GM18868 (cell line): ENCODE measurements at regions not wholly inside any gene's neighbourhood (a gene's known extent, or its start where the extent isn't known, plus 50 kb on each side); places are given as distances from the start of the nearest gene placed in this dataset.

Source experiments
- ATAC-seq: cut with Tn5 transposase; IDR thresholded peaks from one replicate; pipeline ENCODE4 v1.9.1; 2021; ENCODE audit warnings: mild to moderate bottlenecking, moderate library complexity; ENCODE audit not compliant: unreplicated experiment

DNA sequence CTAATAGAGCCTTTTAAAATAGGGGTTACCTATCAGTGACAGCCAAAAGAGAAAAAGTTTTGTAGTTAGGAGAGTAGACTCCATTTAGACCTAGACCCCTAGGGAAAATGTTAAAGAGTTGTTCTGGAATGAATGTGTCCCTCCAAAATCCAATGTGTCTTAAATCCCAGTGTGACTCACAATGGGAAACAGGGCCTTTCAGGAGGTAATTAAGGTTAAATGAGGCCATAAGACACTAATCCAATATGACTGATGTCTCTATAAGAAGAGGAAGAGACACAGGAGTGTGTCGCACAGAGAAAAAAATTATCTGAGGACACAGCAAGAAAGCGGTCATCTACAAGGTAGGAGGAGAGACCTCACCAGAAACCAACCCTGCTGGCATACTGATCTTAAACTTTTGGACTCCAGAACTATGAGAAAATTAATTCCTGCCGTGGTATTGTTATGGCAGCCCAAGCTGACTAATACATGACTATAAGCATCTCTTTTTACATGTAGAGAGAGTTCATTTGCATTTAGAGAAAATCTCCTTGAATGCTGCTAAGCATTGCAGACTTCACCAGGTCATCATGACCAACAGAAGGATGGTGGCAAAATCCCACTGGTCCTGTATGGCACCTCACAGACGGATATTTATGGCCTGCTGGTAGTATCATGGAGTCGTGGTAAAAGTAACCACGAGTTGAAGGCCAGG is 259.6 kb upstream of the TMTC1 start:
- ATAC-seq: no peak

DNA sequence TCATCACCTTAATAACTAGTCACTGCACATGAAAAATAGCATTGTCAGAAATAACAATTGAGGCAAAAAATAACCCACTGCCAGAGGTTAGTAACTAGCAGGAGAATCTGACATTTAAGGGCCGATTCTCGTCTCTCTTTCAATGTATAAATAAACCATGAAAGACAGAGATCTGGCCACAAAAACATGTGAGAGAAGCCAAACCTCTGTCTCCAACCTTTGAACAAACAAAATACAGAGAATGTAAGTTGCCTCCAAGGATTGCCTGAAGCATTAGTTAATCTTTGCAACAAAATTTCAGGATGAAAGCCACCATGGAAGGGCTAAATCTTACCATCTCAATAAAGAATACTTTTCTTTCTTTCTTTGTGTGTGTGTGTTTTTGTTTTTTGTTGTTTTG is 257.4 kb upstream of the TMTC1 start:
- no peak for ATAC-seq

DNA sequence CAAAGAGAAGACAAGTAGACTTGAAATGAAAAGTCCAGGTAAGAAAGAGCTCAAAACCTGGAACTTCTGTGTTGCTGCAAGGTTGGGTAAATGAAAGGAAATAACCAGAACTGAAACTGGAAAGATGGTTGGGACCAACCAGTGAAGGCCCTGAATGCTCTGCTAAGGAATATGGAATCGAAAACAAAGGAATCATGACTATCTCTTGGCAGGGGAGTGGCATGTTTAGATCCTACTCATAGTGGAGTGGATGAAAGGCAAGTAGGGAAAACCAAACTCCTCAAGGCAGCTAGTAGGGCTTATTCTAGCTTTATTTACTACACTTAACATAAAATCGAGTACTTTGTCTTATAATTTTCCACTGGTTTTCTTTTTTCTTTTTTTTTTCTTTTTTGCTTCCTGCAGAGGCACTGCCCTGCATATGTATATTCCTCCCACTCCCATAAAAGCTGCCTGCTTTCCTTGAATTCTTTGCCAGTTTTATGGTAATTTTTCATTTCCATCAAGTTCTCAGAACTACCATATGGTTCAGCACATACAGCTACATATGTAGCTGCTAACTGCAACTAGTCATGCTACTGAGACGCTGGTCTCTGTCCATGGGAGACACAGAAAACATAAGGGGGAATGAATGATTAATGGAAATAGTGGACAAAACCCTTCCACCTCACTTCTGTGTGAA is 247.1 kb upstream of the TMTC1 start:
- no peak for ATAC-seq

DNA sequence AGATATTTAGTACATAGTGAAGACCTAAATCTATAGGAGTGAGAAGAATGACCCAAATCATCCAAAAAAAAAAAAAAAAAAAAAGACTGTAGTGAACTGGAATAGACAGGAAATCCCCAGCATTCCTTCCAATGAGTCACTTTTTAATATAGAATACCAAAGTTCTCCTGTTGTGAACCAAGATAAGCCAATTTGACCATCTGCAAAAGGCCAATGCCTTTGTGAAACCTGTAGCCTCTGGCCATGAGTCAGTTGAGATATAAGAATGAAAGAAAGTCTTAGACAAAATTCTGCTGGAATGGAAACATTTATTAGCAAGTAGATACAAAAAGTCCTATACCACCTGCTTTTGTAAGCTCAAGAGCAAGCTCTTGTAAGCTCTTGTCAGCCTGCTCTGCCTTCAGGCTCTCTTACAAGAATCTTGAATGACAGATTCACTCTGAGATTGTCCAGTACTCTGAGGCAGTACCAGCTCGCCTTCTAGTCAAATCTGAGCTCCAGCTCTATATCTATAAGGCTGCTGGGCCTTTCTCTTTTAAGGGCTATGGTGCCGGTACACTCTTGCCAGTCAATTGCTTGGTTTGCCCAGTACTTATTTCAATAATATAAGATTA is 243.0 kb upstream of the TMTC1 start:
- ATAC-seq: no peak

- no peak for ATAC-seq
Measured at GRCh38 chr12:30025317-30025716, 241.6 kb upstream of the TMTC1 start.

- ATAC-seq: no peak
Measured at GRCh38 chr12:30023186-30023585, 239.4 kb upstream of the TMTC1 start.

GRCh38 chr12:30021051-30021833 is 237.5 kb upstream of the TMTC1 start:
- no peak for ATAC-seq

- no peak for ATAC-seq
Measured at GRCh38 chr12:30019366-30020140, 235.8 kb upstream of the TMTC1 start.

DNA sequence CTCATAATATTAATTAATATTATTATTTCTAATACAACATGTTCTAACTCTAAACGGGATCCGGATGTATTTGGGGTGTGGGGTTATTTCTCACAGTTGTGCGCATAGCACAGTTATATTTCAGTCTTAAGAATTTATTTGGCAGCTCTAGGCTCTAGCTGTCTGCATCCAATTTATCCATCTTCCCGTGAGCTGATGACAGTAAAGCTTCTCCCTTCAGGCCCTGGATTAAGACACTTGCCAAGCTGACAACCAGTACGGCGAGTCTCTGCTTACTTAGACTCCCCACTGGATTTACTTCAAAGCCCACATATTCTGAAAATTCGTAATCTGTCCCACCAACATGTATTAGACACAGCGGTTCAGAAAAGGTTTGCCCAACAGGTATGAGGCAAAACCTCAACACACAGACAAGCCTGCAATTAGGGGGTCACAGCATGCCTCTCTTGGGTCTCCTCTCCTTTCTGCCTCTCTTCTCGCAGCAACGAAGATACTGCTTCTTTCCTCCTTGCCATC is 232.9 kb upstream of the TMTC1 start:
- ATAC-seq: no peak

DNA sequence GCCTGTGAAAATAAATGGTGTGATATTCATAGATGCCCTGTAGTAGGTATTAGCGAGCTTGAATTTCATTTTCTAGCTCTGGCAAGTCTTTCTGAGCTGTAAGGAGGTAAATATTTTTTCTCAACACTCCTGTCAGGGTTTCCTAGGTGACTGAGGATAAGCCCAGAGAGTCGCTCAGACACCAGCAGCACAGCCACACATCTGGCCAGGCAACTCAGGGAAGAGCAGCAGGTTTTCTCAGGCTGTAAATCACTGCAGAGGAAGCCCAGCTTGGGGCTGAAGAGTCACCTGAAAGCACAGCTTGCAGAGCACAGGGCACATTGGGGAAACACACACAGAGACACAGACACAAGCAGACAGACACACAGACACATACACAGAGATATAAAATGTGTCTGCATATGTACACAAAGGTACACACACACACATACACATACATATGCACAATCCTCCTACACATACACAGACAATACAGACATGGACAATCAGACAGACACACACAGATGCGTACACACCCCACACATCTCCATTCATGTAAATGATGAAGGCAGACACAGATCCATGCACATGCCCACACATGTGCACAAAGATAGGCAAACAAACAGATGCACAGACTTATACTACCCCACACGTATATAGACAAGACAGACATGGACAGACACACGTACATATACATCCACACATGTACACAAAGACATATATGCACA is 232.0 kb upstream of the TMTC1 start:
- no peak for ATAC-seq

GRCh38 chr12:30014991-30015390 is 231.2 kb upstream of the TMTC1 start:
- ATAC-seq: no peak

DNA sequence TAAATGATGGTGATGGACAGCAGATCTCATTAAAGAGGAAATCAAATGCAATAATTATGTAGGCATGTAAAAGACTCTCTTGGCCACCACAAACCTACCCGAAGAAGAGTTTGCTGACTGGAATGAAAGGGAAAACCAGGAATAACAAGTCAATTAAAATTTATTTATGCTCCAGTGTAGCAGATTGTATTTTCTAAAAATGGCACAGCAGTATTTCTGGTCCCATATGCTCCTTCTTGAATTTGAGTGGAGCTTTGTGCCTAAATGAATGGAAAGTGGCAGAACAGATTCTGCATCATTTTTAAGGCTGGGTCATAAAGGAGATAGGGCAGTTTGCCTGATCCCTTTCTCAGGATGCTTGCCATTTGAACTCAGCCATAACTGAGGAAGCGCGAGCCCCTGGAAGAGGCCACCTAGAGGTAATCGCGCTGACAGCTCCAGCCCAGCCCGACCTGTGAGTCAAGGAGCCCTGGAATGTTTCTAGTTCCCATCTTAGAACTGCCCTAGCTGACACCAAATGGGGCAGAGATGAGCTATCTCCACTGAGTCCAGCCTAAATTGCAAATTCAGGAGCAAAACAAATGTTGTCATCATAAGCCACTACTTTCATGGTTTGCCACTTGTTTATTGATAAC is 229.2 kb upstream of the TMTC1 start:
- no peak for ATAC-seq

- ATAC-seq: no peak
Measured at GRCh38 chr12:30010071-30011052, 226.6 kb upstream of the TMTC1 start.

DNA sequence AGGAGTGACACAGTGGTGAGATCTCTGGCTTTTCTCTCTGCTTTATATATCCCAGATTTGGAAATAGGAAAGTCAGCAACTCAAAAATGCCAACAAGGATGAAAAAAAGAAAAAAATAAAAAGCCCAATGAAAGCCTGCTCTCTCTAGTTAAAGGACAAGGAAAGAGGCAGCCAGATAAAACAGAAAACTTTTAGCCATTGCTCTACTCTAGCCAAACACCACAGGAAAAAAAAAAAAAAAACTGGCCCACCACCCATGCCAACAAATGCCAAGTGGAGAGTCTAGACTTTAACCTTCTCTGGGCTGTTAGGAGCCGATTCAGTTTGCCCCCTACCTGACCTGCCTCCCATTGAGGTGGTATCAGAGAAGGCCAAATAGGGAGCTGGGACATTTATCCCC is 222.3 kb upstream of the TMTC1 start:
- ATAC-seq: no peak

DNA sequence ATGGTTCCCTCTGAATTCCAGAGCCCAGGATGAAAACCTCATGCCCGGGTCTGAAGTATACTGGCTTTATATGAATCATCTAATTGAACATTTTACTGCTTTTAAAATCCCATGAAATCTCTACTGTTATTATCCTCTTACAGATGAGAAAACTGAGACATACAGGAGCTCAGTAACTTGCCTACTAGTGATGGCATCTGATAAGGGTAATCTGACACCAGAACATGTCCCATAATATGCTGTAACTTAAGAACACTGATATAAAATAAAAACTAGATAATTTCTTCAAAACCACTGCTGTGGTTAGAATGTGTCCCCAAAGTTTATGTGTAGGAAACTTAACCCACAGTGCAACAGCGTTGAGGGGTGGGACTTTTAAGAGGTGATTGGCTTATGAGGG is 219.6 kb upstream of the TMTC1 start:
- no peak for ATAC-seq

GRCh38 chr12:30002677-30003076 is 218.9 kb upstream of the TMTC1 start:
- no peak for ATAC-seq

- ATAC-seq: no peak
Measured at GRCh38 chr12:30000401-30000800, 216.7 kb upstream of the TMTC1 start.

DNA sequence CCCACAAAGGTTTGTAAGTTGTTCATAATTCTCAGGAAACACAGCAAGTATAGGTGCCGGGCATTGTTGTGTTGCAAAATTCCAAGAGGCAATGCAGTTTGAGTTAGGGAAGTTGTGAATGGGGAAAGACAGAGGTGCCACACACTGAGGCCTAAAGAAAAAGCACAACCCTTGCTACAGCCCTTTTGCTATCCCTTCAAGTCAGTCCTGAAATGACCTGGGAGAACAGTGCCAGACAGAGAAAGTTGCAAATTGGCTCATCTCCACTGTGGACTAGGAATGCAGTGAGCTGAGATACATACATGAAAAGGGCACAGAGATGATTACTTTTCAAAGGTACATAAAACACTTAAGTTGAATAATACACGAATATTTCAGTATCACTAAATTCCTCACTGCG is 213.3 kb upstream of the TMTC1 start:
- no peak for ATAC-seq
